ENCODE measurements at regions not wholly inside any gene's neighbourhood (a gene's known extent, or its start where the extent isn't known, plus 50 kb on each side); places are given as distances from the start of the nearest gene placed in this dataset.

DNA sequence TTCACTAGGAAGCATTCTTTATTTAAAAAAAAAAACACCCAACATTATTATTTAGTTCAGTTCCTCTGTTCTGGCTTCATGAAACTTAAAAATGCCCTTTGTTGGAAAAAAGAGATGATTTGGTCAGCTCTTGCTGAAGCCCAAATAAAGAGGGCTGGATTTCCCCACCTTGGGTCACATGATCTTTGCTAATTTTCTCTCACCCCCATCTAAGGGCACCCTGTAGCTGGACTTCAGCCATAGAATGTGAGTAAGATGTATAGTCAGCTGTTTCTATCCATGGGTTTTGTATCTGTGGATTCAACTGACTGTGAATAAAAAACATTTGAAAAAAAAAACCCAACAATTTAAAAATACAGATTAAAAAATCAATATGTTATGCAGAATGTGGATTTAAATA, 213.9 kb upstream of the SULF2 start:
- TF ChIP-seq POLR2A (IDR thresholded peaks at IDR 0.05): no peak
- TF ChIP-seq, protein P1, sequence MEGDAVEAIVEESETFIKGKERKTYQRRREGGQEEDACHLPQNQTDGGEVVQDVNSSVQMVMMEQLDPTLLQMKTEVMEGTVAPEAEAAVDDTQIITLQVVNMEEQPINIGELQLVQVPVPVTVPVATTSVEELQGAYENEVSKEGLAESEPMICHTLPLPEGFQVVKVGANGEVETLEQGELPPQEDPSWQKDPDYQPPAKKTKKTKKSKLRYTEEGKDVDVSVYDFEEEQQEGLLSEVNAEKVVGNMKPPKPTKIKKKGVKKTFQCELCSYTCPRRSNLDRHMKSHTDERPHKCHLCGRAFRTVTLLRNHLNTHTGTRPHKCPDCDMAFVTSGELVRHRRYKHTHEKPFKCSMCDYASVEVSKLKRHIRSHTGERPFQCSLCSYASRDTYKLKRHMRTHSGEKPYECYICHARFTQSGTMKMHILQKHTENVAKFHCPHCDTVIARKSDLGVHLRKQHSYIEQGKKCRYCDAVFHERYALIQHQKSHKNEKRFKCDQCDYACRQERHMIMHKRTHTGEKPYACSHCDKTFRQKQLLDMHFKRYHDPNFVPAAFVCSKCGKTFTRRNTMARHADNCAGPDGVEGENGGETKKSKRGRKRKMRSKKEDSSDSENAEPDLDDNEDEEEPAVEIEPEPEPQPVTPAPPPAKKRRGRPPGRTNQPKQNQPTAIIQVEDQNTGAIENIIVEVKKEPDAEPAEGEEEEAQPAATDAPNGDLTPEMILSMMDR (IDR thresholded peaks at IDR 0.05): no peak

All from body of pancreas (tissue), 4 donors.